ENCODE measurements at regions not wholly inside any gene's neighbourhood (a gene's known extent, or its start where the extent isn't known, plus 50 kb on each side); places are given as distances from the start of the nearest gene placed in this dataset.

DNA sequence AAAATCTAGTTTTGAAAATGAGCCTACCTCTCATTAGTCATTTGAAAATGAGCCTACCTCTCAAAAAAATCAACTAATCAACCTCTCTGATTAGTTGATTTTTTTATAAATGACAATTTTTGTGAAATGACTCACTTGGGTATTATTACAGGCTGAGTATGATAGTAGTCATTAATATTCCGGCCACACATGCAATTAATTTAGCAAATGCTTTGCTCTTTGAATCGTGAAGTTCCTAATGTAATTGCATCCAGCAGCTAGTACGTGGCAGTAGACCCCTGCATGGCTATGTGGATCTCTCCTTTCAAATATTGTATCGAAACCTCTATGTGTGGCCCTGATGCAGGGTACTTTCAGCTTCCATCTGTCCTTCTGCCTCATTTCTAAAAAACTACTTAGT, 245.9 kb upstream of the PHYHIPL start:
- TF ChIP-seq, protein P1, sequence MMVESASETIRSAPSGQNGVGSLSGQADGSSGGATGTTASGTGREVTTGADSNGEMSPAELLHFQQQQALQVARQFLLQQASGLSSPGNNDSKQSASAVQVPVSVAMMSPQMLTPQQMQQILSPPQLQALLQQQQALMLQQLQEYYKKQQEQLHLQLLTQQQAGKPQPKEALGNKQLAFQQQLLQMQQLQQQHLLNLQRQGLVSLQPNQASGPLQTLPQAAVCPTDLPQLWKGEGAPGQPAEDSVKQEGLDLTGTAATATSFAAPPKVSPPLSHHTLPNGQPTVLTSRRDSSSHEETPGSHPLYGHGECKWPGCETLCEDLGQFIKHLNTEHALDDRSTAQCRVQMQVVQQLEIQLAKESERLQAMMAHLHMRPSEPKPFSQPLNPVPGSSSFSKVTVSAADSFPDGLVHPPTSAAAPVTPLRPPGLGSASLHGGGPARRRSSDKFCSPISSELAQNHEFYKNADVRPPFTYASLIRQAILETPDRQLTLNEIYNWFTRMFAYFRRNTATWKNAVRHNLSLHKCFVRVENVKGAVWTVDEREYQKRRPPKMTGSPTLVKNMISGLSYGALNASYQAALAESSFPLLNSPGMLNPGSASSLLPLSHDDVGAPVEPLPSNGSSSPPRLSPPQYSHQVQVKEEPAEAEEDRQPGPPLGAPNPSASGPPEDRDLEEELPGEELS (CRISPR knock-in tag; IDR thresholded peaks at IDR 0.05): no peak
- TF ChIP-seq, protein P2, sequence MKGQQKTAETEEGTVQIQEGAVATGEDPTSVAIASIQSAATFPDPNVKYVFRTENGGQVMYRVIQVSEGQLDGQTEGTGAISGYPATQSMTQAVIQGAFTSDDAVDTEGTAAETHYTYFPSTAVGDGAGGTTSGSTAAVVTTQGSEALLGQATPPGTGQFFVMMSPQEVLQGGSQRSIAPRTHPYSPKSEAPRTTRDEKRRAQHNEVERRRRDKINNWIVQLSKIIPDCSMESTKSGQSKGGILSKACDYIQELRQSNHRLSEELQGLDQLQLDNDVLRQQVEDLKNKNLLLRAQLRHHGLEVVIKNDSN (CRISPR knock-in tag; IDR thresholded peaks at IDR 0.05): no peak
